Neutrophil (primary cell): ENCODE measurements at regions not wholly inside any gene's neighbourhood (a gene's known extent, or its start where the extent isn't known, plus 50 kb on each side); places are given as distances from the start of the nearest gene placed in this dataset.

Experiments
- H3K27ac ChIP-seq: fragments of 200-600 bp; sonication (generic); 2 replicates; pipeline ENCODE4 v1.5.1; 2016; ENCODE audit warnings: mild to moderate bottlenecking, moderate library complexity
- H3K27me3 ChIP-seq: fragments of 200-600 bp; sonication (generic); 2 replicates; pipeline ENCODE4 v1.6.0; 2016; ENCODE audit warnings: mild to moderate bottlenecking
- H3K36me3 ChIP-seq: fragments of 200-600 bp; sonication (generic); 2 replicates; pipeline ENCODE4 v1.5.1; 2017
- H3K4me1 ChIP-seq, 2 experiments: fragments of 200-600 bp in 1 of 2; sonication (generic) in 1 of 2; 1 replicate in 1 of 2; 2 replicates in 1 of 2; pipeline versions ENCODE4 v1.5.1 to v1.6.1; 2013 to 2016; ENCODE audit warnings: low read depth in 1 of 2, low read length in 1 of 2, mild to moderate bottlenecking in 1 of 2, moderate library complexity in 1 of 2; ENCODE audit not compliant: control insufficient read depth in 1 of 2, insufficient read depth in 1 of 2
- H3K4me3 ChIP-seq, 2 experiments: fragments of 200-600 bp in 1 of 2; sonication (generic) in 1 of 2; 1 replicate in 1 of 2; 2 replicates in 1 of 2; pipeline ENCODE4 v1.5.1; 2013 to 2016; ENCODE audit warnings: low read depth in 1 of 2, low read length in 1 of 2, mild to moderate bottlenecking in 1 of 2, moderate library complexity in 1 of 2
- H3K9me3 ChIP-seq: fragments of 200-600 bp; sonication (generic); 2 replicates; pipeline ENCODE4 v1.5.1; 2016
- CTCF ChIP-seq: fragments of 200-600 bp; sonication (generic); IDR thresholded peaks from 2 replicates; pipeline ENCODE4 v1.5.1; 2016; ENCODE audit warnings: antibody characterized with exemption

DNA sequence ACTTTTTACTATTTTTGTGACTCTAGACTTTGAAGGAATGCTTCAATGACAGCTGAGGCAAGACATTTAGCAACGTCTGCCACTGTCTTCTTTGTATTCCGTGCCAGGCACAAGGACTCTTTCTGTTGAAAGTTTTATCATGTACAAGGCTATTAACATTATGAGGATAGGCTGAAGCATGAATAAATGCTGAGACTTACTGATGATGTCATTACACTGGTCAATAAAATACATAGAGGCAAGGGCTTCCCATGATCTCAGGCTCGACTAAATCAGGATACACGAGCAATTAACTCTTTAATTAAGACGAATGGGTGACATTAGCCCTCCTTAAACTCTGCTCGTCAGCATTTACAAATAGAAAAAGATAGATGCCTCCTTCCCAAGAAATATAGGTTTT is 1393.3 kb upstream of the WWC1 start:
- TF ChIP-seq CTCF, result no peak
- Histone ChIP-seq H3K27me3 (no peaks in the 10 kb centered on the region), H3K9me3 (no peaks in the 10 kb centered on the region), H3K27ac (no peak overlapping the region), H3K36me3 (no peaks in the 10 kb centered on the region), H3K4me1 (no peaks in the 10 kb centered on the region), H3K4me3 (no peak overlapping the region)

DNA sequence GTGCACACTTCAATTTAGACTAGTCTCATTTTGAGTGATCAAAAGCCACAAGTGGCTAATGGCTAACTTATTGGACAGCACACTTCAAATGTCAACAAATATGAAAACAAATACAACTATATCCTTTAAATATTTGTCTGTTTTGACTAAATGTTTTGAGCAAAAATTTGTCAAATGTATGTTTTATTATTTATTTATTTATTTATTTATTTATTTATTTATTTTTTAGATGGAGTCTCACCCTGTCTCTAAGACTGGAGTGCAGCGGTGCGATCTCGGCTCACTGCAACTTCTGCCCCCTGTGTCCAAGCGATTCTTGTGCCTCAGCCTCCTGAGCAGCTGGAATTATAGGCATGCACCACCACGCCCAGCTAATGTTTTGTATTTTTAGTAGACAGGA is 1392.1 kb upstream of the WWC1 start:
- Histone ChIP-seq H3K36me3 (no peaks in the 10 kb centered on the region), H3K27me3 (no peaks in the 10 kb centered on the region), H3K27ac (no peak overlapping the region), H3K9me3 (no peaks in the 10 kb centered on the region), H3K4me1 (no peaks in the 10 kb centered on the region), H3K4me3 (no peak overlapping the region)
- TF ChIP-seq CTCF, result no peak

GRCh38 chr5:166904571-166904970 is 1386.9 kb upstream of the WWC1 start:
- no peak overlapping the region for H3K27ac ChIP-seq
- no peaks in the 10 kb centered on the region for H3K4me1 ChIP-seq
- no peaks in the 10 kb centered on the region for H3K9me3 ChIP-seq
- no peaks in the 10 kb centered on the region for H3K36me3 ChIP-seq
- H3K27me3 ChIP-seq, result no peaks in the 10 kb centered on the region
- no peak overlapping the region for H3K4me3 ChIP-seq
- TF ChIP-seq CTCF, result no peak

GRCh38 chr5:166906991-166907713 is 1384.3 kb upstream of the WWC1 start:
- no peaks in the 10 kb centered on the region for H3K9me3 ChIP-seq
- no peaks in the 10 kb centered on the region for H3K27me3 ChIP-seq
- H3K27ac ChIP-seq, result no peak overlapping the region
- no peak for TF ChIP-seq CTCF
- H3K36me3 ChIP-seq, result no peaks in the 10 kb centered on the region
- H3K4me3 ChIP-seq, result no peak overlapping the region
- H3K4me1 ChIP-seq, result no peaks in the 10 kb centered on the region

DNA sequence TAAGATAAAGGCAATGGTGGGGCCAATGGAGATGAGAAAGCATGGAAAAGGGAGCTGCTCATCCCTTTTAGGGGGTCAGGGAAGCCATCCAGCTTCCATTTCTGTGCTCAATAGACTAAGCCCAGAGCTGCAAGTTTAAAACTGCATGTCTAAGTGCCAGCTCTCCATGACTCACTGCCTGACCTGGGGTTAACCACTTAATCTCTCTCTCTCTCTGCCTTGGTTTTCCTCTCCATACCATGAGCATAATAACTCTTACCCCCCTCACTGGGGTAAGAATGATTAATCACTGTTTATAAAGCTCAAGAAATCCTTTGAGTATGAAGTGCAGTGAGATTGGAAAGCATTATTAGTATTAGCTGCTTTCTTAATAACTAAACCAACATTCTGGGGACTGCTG is 1382.4 kb upstream of the WWC1 start:
- H3K27ac ChIP-seq, result no peak overlapping the region
- no peaks in the 10 kb centered on the region for H3K9me3 ChIP-seq
- TF ChIP-seq CTCF, result no peak
- H3K4me3 ChIP-seq, result no peak overlapping the region
- H3K4me1 ChIP-seq, result no peaks in the 10 kb centered on the region
- H3K36me3 ChIP-seq, result no peaks in the 10 kb centered on the region
- H3K27me3 ChIP-seq, result no peaks in the 10 kb centered on the region
